K562 (cell line): ENCODE measurements at regions not wholly inside any gene's neighbourhood (a gene's known extent, or its start where the extent isn't known, plus 50 kb on each side); places are given as distances from the start of the nearest gene placed in this dataset.

ENCODE experiments used
- ATAC-seq: fragments of 200-7000 bp; cut with Tn5 transposase; 3 replicates; pipeline ENCODE4 v1.9.1; 2020; ENCODE audit warnings: moderate library complexity
- BruUV-seq: library from RNA; stranded (reverse); fragments of 400-500 nt; replicated peaks from 2 replicates; lab custom pipeline; 2021; lab: Mats Ljungman, UMichigan
- CTCF ChIA-PET: fragments of 300-600 bp; formaldehyde crosslinking; extraction: SDS; loops from one replicate; lab custom pipeline; 2021; ENCODE audit warnings: low intra/inter-chr PET ratio; lab: Yijun Ruan, JAX
- POLR2A ChIA-PET: fragments of 300-600, 350-650 bp; sonication (Branson Sonifier 250); formaldehyde crosslinking; extraction: SDS; loops from one replicate; lab custom pipeline; 2021; ENCODE audit warnings: antibody characterized with exemption, inconsistent platforms; lab: Yijun Ruan, JAX
- DNase-seq, 4 experiments: peaks; one replicate each; pipeline versions ENCODE4 v3.0.0 to v3.0.0-alpha.2; 2011 to 2018; ENCODE audit warnings: low spot score in 3 of 4, mixed read lengths in 3 of 4; ENCODE audit errors: extremely low read depth in 1 of 4
- FAIRE-seq: peaks from 2 replicates; lab custom pipeline; 2011; peaks lifted over from hg19 to GRCh38; lab: Jason Lieb, UNC
- H2AFZ ChIP-seq: 2 replicates; pipeline ENCODE4 v1.6.0; 2011; ENCODE audit warnings: low read depth, low read length, control low read depth, inconsistent platforms
- H3K27ac ChIP-seq: fragments of 200-600 bp; 3 replicates; pipeline ENCODE4 v1.8.0; 2011; ENCODE audit warnings: low read depth, mild to moderate bottlenecking, control low read depth, inconsistent platforms, low read length, moderate library complexity, mixed read lengths; ENCODE audit errors: extremely low read depth
- H3K27me3 ChIP-seq, 2 experiments: fragments of 300-600 bp in 1 of 2; 2 replicates in 1 of 2; 3 replicates in 1 of 2; pipeline versions ENCODE4 v1.6.0 to v1.8.0; 2011; ENCODE audit warnings: inconsistent platforms in 2 of 2, low read length in 2 of 2, mild to moderate bottlenecking in 1 of 2, mixed read lengths in 1 of 2, moderate library complexity in 1 of 2; ENCODE audit not compliant: control insufficient read depth in 2 of 2, insufficient read depth in 2 of 2
- H3K36me3 ChIP-seq: fragments of 300-600 bp; 3 replicates; pipeline ENCODE4 v1.8.0; 2011; ENCODE audit warnings: mild to moderate bottlenecking, low read length, inconsistent platforms; ENCODE audit not compliant: control insufficient read depth, insufficient read depth
- H3K4me1 ChIP-seq, 2 experiments: fragments of 200-600 bp in 1 of 2; replicated peaks in 1 of 2; 2 replicates in 1 of 2; 3 replicates in 1 of 2; pipeline versions ENCODE4 v1.5.1 to v1.8.0; 2011; ENCODE audit warnings: inconsistent platforms in 2 of 2, low read length in 2 of 2, mild to moderate bottlenecking in 1 of 2, mixed read lengths in 1 of 2, moderate library complexity in 1 of 2; ENCODE audit not compliant: control insufficient read depth in 2 of 2, insufficient read depth in 2 of 2
- H3K4me2 ChIP-seq: 2 replicates; pipeline ENCODE4 v1.6.1; 2011; ENCODE audit warnings: low read length, control low read depth, inconsistent platforms, mixed read lengths; ENCODE audit not compliant: insufficient read depth
- H3K4me3 ChIP-seq: fragments of 200-600 bp; sonication (generic), shearing (Covaris generic); 2 replicates; pipeline ENCODE4 v1.5.1; 2016; ENCODE audit warnings: control low read depth, inconsistent platforms
- H3K79me2 ChIP-seq: fragments of 200-600 bp; 3 replicates; pipeline ENCODE4 v1.8.0; 2011; ENCODE audit warnings: low read length, inconsistent platforms; ENCODE audit not compliant: control insufficient read depth, insufficient read depth
- H3K9ac ChIP-seq, 2 experiments: 2 replicates each; pipeline versions ENCODE4 v1.6.0 to v1.6.1; 2011; ENCODE audit warnings: low read depth in 2 of 2, low read length in 2 of 2, control low read depth in 1 of 2, inconsistent platforms in 1 of 2, mild to moderate bottlenecking in 1 of 2, mixed read lengths in 1 of 2; ENCODE audit not compliant: insufficient read depth in 1 of 2
- H3K9me1 ChIP-seq: one replicate; pipeline ENCODE4 v1.6.0; 2011; ENCODE audit warnings: inconsistent platforms, mild to moderate bottlenecking, low read length, moderate library complexity; ENCODE audit not compliant: control insufficient read depth, insufficient read depth
- H3K9me3 ChIP-seq: replicated peaks from 2 replicates; pipeline ENCODE4 v1.5.1; 2011; ENCODE audit warnings: low read depth, low read length, inconsistent platforms; ENCODE audit not compliant: control insufficient read depth, insufficient read depth
- H4K20me1 ChIP-seq: replicated peaks from 2 replicates; pipeline ENCODE4 v1.6.1; 2011; ENCODE audit warnings: low read length, inconsistent platforms, mixed read lengths; ENCODE audit not compliant: control insufficient read depth, insufficient read depth
- CHAMP1 ChIP-seq: fragments of 450-650 bp; IDR thresholded peaks from 2 replicates; pipeline ENCODE4 v1.6.1; 2016; ENCODE audit warnings: mild to moderate bottlenecking
- NFYB ChIP-seq: IDR thresholded peaks from 2 replicates; pipeline ENCODE4 v1.6.1; 2011; ENCODE audit warnings: mild to moderate bottlenecking, moderate library complexity; ENCODE audit not compliant: insufficient read length; ENCODE audit errors: extremely low read depth
- POLR2AphosphoS5 ChIP-seq: IDR thresholded peaks from 2 replicates; pipeline ENCODE4 v1.6.1; 2011; ENCODE audit warnings: mild to moderate bottlenecking, low read depth, low read length, moderate library complexity; ENCODE audit not compliant: control insufficient read depth, insufficient read depth
- PRMT5 ChIP-seq: sonication (generic); formaldehyde crosslinking; IDR thresholded peaks from 2 replicates; pipeline ENCODE4 v1.5.0; 2020; ENCODE audit warnings: missing genetic modification reagents
- RBM15 ChIP-seq: fragments of 200-400 bp; formaldehyde crosslinking; IDR thresholded peaks from 2 replicates; pipeline ENCODE4 v1.6.1; 2018; ENCODE audit warnings: mild to moderate bottlenecking, low read length, moderate library complexity; ENCODE audit not compliant: insufficient read depth
- RFX1 ChIP-seq: fragments of 450-650 bp; IDR thresholded peaks from 2 replicates; pipeline ENCODE4 v1.6.1; 2016; ENCODE audit warnings: mild to moderate bottlenecking, moderate library complexity
- ZNF212 ChIP-seq: fragments of 450-650 bp; formaldehyde crosslinking; IDR thresholded peaks from 2 replicates; pipeline ENCODE4 v1.4.0; 2020; ENCODE audit warnings: mild to moderate bottlenecking
- ZNF311 ChIP-seq: fragments of 250-450 bp; sonication (Bioruptor Pico); IDR thresholded peaks from 2 replicates; pipeline ENCODE4 v1.4.0; 2020; ENCODE audit warnings: mild to moderate bottlenecking, moderate library complexity
- ZNF408 ChIP-seq: fragments of 250-450 bp; sonication (Bioruptor Pico); IDR thresholded peaks from 2 replicates; pipeline ENCODE4 v1.4.0; 2020; ENCODE audit warnings: low read depth, mild to moderate bottlenecking, moderate library complexity
- WGBS: fragments of 100-300 bp; shearing (Covaris generic); methylation state at CpG from one replicate; pipeline ENCODE4 v1.1.6; 2016; ENCODE audit warnings: low coverage, mixed read lengths; ENCODE audit not compliant: insufficient coverage; ENCODE audit errors: missing lambda C conversion rate; 5-methylcytosine and 5-hydroxymethylcytosine counted together
- in situ Hi-C: fragments of 300-500 bp; cut with MboI; formaldehyde crosslinking; loops from 4 replicates; pipeline ENCODE4 v1.15.0; 2018; ENCODE audit warnings: inconsistent platforms, mixed read lengths
- intact Hi-C: fragments of 100-400 bp; cut with micrococcal nuclease; formaldehyde crosslinking; loops from 2 replicates; pipeline ENCODE4 v1.14.2; 2022

- no peak for FAIRE-seq
- CTCF ChIA-PET, result no interaction called here
- in situ Hi-C loops, result no loop called here
Observed at GRCh38 chr2:147600646-147601045, 244.2 kb upstream of the ACVR2A start.

GRCh38 chr2:147600223-147600622, 244.6 kb upstream of the ACVR2A start:
- ATAC-seq (no peak), DNase-seq (no peak)
- WGBS, result 0% methylated on average over 7 of the region's 7 CpGs
- no peaks in the 10 kb centered on the region for H3K36me3 ChIP-seq
- intact Hi-C loops (no loop called here), in situ Hi-C loops (no loop called here)
- H3K79me2 ChIP-seq, result no peaks in the 10 kb centered on the region
- ChIA-PET CTCF (no interaction called here), POLR2A (no interaction called here)
- H3K9me3 ChIP-seq, result no peaks in the 10 kb centered on the region
- H2AFZ ChIP-seq, result no peak overlapping the region
- H3K4me2 ChIP-seq, result no peak overlapping the region
- H4K20me1 ChIP-seq, result no peaks in the 10 kb centered on the region
- no peak overlapping the region for H3K4me3 ChIP-seq
- no peak for TF ChIP-seq CHAMP1
- no peak for TF ChIP-seq NFYB
- no peak for TF ChIP-seq PRMT5 (CRISPR knock-in tag)
- TF ChIP-seq, all 486 proteins: peak for 0
- H3K27me3 ChIP-seq, result no peaks in the 10 kb centered on the region
- FAIRE-seq, result no peak
- H3K9me1 ChIP-seq, result no peaks in the 10 kb centered on the region
- H3K4me1 ChIP-seq, result no peaks in the 10 kb centered on the region
- H3K9ac ChIP-seq, result no peak overlapping the region
- no TSS peak for BruUV-seq
- H3K27ac ChIP-seq, result no peak overlapping the region

More at GRCh38 chr2:147600646-147601045, 244.2 kb upstream of the ACVR2A start:
- no peak overlapping the region for H3K9ac ChIP-seq
- no peak overlapping the region for H3K4me3 ChIP-seq
- H3K27me3 ChIP-seq, result no peaks in the 10 kb centered on the region
- H3K4me1 ChIP-seq, result no peaks in the 10 kb centered on the region
- 0% methylated on average over 5 of the region's 5 CpGs for WGBS
- H3K4me2 ChIP-seq, result no peak overlapping the region
- H3K27ac ChIP-seq, result no peak overlapping the region
- ATAC-seq (no peak), DNase-seq (no peak)
- H4K20me1 ChIP-seq, result no peaks in the 10 kb centered on the region
- no peak for TF ChIP-seq ZNF212 (CRISPR knock-in tag)
- TF ChIP-seq ZNF408 (CRISPR knock-in tag), result no peak
- no peak for TF ChIP-seq POLR2AphosphoS5
- TF ChIP-seq ZNF311, result no peak
- TF ChIP-seq RBM15, result no peak
- TF ChIP-seq RFX1, result no peak
- H3K9me1 ChIP-seq, result no peaks in the 10 kb centered on the region
- H3K79me2 ChIP-seq, result no peaks in the 10 kb centered on the region
- intact Hi-C loops, result no loop called here
- POLR2A ChIA-PET, result no interaction called here
- no peak overlapping the region for H2AFZ ChIP-seq
- BruUV-seq, result no TSS peak
- H3K9me3 ChIP-seq, result no peaks in the 10 kb centered on the region
- H3K36me3 ChIP-seq, result no peaks in the 10 kb centered on the region
